GM23248 (cell line): ENCODE measurements at regions not wholly inside any gene's neighbourhood (a gene's known extent, or its start where the extent isn't known, plus 50 kb on each side); places are given as distances from the start of the nearest gene placed in this dataset.

ENCODE experiments used
- EZH2 ChIP-seq: fragments of 200-600 bp; sonication (generic); IDR thresholded peaks from 2 replicates; pipeline ENCODE4 v1.6.1; 2018; ENCODE audit warnings: antibody characterized with exemption, mild to moderate bottlenecking; ENCODE audit not compliant: insufficient read depth, poor library complexity, severe bottlenecking
- EZH2phosphoT487 ChIP-seq: fragments of 200-600 bp; sonication (generic); IDR thresholded peaks from 2 replicates; pipeline ENCODE4 v1.6.1; 2018; ENCODE audit warnings: antibody characterized with exemption, moderate library complexity, mild to moderate bottlenecking, low read depth; ENCODE audit not compliant: insufficient read depth

DNA sequence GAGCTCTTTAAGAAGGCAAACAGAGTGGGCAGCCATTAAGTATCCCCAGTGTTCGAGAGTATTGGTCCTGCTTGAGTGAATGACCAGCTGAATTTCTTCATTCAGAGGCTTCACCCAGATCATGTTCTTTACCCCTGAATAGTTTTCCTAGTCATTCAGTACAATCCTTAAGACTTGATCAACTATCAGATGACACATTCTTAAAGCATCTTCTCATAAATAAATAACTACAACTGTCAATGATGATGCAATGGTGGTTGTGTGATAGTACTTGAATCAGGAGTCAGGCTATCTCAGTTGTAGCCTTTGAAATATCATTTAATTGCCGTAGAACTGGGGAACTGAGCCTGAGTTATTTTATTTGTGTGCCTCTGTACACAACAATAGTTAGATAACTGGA lies 416.8 kb upstream of the CCL2 start:
- TF ChIP-seq EZH2, result no peak
- no peak for TF ChIP-seq EZH2phosphoT487
